Activated CD4-positive, alpha-beta T cell treated with anti-CD3 and anti-CD28 coated beads for 1 hour (primary cell): ENCODE measurements at regions not wholly inside any gene's neighbourhood (a gene's known extent, or its start where the extent isn't known, plus 50 kb on each side); places are given as distances from the start of the nearest gene placed in this dataset.
"Not testable (repeated sequence)": the region's sequence is repeated elsewhere in the genome, so short reads cannot be mapped to it uniquely, and the experiment has no call there.

ENCODE experiments used
- DNase-seq: peaks from one replicate; pipeline ENCODE4 v3.0.0-alpha.2; 2020

DNA sequence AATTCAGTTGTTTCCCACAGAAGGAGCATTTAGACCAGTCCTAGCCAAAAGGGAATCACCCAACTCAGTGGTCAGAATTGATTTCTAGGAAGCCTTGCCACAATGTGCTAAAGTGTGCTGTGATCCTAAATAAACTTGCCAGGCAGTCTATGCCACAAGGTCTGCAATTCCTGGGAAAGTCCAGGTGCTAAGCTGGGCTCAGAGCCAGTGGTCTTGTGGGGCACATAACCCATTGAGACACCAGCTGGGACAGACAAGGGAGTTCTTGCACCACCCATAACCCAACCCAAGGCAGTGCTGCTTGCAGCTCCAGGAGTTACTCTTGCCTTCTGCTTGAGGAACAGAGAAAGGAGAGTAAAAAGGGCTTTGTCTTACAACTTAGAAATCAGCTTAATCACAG, 489.5 kb upstream of the SPRY2 start:
- DNase-seq: no peak

DNA sequence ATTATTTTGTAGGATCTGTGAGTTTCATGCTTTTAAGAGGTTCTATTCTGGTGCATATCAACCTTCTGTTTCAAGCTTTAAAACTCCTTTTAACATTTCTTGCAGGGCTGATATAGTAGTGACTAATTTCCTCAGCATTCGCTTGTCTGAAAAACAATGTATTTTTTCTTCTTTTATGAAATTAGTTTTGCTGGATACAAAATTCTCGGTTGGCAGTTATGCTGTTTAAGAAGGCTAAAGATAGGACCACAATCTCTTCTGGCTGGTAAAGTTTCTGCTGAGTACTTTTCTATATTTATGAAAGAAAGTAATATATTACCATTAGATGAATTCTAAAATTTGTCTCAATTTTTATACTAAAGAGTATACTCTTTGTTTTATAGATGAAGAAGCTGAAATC, 487.8 kb upstream of the SPRY2 start:
- DNase-seq: no peak

DNA sequence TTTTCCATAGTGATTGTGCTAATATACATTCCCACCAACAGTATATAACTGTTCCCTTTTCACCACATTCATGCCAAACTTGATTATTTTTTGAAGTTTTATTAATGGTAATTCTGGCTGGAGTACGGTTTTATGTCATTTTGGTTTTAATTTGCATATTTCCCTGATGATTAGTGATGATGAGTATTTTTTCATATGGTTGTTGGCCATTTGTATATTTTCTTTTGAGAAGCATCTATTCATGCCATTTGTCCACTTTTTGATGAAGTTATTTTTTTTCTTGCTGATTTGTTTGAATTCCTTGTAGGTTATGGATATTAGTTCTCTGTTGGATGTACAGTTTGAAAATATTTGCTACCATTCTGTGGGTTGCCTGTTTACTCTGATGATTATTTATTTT, 484.4 kb upstream of the SPRY2 start:
- DNase-seq: no peak

DNA sequence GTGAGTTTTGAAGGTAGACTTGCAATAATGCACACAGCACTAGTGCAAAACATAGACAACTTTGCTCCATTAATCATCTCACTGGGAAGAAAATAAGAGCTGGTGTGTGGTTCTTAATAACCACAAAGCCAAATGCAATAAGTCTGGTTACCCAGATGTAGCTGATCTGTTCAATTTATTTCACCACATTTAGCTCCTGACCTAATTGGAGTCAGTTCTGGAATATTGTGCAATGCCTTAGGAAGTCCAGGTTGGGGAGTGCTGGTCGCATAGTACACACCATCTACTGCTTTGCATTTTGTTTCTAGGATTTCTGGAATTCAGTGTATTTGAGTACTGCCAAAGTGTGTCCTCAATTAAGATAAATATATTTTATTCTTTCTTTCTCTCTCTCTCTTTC, 483.3 kb upstream of the SPRY2 start:
- no peak for DNase-seq

DNA sequence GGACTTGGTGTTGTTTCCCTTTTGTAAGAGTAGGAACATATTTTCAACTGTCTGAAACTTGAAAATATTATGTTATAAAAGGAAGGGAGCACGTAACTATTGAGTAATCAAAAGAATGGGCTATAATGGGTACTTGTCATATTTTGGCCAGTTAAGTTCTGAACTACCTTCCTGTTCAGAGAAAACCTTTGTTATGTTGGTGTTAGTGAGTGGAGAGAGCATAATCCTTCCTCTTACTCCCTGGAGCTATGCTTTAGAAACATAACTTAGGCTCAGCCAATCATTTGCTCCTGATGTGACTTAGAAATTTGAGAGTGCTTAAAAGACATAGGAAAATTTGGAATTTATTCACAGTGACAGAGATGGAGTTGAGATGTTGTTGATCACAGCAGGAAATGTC, 482.5 kb upstream of the SPRY2 start:
- no peak for DNase-seq

DNA sequence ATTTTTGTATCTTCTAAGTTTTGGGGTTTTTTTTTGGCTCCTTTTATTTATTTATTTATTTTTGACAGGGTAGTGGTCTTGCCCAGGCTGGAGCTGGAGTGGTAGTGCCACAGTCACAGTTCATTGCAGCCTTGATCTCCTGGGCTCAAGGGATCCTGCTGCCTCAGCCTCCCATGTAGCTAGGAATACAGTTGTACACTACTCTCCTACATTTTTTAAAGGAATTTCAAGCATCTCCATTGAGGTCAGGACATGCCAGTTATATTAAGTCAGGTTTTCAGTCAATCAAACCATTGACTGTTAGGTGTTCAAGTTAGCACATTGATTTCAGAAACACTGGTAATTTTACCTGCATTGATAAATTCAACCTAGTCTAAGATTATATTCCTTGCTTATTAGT, 480.5 kb upstream of the SPRY2 start:
- no peak for DNase-seq

DNA sequence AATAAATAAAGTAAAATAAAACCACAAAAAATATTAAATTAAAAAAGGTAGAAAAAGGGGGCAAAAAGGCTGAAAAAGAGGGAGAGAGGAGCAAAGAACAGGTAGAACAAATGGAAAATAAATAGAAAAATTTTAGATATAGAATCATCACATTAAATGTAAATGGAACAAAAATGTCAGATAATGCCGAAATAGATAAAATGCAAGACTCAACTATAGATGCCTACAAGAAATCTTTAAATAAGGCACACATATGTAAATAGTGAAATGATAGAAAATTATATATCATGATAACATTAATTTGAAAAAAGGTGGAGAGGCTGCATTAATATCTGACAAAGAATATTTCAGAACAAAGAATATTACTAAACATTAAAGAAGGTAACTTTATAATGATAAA, 477.1 kb upstream of the SPRY2 start:
- no peak for DNase-seq

DNA sequence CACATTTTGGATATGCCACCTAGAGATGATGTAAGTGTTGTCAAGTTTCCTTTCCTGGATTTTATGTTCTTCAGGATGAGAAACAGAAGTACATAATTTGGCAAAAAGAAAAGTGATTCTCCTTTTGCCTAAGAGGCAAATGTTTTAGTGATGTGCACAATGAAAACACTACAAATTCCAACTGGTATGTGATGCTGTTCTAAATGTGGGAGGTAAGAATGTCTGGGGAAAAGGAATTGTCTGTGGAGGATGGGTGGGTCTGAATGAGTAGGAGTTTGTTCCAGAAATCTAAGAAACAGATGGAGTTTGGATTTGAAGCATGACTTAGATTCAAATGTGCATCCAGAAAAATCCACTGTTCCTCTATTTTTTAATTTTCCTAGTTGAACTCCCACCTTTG, 473.6 kb upstream of the SPRY2 start:
- no peak for DNase-seq

DNA sequence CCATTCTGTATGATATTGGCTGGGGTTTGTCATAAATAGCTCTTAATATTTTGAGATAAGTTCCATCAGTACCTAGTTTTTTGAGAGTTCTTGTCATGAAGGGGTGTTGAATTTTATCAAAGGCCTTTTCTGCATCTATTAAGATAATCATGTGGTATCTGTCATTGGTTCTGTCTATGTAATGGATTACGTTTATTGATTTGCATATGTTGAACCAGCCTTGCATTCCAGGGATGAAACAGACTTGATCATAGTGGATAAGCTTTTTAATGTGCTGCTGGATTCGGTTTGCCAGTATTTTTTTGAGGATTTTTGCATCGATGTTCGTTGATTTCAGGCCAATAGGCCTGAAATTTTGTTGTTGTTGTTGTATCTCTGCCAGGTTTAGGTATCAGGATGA, 469.4 kb upstream of the SPRY2 start:
- not testable (repeated sequence) for DNase-seq

DNA sequence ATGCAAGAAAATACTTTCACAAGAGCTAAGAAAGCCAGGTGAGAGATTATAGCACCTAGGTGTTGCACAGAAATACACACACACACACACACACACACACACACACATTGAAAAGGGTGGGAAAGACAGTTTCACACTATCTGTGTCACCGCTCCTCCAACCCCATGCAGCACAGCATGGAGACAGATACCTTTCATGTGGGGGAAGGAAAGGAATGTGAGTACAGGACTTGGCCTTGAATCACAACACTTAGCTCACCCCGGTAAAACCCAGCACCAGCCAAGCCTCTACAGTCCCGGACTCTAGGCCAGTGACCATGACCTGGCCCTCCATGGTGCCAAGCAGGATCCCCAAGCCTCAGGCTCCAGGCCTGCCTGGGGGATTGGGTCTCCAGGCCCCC, 462.0 kb upstream of the SPRY2 start:
- no peak for DNase-seq

DNA sequence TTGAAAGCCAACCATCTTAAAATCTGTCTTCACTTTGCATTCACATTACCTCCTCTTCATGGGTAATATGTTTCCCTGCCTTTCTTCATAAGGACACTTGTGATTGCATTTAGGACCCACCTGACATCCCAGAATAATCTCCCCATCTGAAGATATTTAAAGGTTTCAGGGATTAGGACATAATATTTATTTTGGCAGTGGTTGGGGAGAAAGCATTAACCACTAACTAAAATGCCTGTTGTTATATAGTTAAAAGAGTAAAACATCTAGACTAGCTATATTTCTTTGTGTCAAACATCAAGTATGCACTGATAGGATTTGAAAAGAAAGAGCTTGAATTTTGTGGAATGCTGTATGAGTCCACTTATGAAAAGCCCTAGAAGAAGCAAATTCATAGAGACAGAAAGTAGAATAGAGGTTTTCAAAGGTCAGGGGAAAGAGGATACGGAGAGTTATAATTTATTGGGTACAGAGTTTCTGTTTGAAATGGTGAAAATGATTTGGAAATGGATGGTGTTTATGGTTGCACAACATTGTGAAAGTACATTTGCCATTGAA, 457.7 kb upstream of the SPRY2 start:
- DNase-seq: no peak

DNA sequence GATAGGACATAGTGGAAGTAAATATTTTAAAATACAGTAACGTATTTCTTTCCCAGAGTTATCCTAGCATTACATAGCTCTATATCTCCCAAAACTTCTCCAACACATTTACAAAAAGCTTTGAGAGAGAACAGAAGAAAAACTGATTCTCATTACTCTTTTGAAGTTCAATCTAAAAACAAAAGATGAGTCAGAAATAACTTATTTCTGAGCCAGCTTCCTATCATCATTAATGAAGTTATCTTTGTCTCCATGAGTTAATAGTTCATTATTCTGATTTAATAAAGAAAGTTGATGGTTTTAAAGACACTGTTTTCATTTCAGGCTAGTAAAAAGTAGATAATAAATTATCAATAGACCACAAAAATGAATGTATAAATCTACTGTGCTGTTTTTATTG, 446.7 kb upstream of the SPRY2 start:
- no peak for DNase-seq

DNA sequence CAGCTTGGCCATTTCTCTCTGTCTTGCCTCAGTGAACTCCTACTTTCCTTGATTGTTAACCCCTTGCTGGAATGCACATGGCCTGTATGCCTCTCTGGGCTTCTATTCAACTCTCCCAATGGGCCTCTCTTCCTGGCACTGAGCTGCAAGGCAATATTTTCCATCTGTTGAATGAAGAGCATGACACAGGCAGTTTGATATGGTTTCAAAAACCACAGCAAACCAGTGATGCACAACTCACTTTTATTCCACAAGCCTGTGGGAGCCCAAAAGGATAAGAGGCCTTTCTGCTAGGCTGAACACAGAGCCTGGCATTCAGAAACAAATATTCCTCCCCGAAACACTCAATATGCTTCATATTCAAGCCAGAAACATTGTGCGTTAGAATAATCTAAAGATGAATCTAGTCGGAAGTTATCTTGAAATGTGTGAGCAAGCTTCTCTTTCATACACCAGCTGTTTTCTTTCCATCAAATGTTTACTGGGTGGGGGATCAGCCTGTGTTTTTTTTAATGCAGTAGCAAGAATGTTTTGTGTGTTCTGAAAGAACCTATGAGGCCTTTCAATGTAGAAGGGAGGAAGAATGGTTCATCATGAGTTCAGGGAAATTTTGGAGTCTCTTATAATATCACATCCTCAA, 443.1 kb upstream of the SPRY2 start:
- DNase-seq: no peak

DNA sequence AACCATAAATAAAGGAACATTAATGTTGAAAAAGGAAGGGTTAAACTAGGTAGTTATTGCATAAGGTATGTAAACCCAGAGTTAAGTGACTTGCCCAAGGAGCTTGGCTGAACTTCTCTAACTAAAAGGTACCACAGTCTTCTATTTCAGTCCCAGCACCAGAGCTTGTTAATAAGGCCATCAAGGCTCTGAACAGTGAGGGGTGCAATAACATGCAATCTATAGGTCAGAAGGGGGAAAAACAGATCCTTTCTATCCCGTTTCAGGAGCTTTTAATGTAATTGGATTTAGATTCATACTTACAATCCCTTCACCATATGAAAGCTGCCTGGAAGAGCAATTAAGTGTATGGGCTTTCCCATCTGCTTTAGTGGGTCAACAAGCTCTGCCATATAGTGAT, 441.5 kb upstream of the SPRY2 start:
- DNase-seq: no peak

DNA sequence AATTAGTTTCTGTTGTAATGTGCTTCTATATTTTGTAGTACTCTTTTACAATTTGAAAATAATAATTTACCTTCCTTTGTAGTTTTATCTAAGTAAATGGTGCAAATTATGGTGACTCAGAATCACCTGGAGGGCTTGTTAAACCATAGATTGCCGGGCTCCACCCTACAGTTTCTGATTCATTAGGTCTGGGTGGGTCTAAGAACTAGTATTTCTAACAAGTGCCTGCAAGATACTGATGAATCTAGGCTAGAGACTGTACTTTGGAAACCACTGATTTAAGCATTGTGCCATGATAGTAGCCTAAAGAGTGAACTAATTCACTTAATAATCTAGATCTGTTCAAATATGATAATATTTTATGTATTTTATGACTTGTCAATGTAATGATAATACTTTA, 437.4 kb upstream of the SPRY2 start:
- no peak for DNase-seq

DNA sequence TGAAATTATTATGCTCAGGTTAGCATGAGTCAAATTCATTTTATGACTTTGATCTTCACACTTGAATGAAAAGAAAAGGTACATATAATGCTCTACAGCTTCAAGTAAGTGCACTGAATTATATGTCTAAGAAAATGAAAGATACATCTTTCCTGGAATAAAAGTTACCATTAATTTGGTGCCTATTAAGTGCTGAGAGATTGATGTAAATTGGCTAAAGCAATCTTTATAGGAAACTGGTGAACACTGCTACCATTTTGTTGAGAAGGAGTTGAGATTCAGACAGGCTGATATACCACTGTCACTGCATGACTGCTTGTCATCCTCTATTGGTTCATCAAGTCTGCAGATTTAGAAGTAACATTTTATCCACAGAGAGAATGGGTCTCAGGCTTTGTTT, 416.8 kb upstream of the SPRY2 start:
- DNase-seq: no peak

DNA sequence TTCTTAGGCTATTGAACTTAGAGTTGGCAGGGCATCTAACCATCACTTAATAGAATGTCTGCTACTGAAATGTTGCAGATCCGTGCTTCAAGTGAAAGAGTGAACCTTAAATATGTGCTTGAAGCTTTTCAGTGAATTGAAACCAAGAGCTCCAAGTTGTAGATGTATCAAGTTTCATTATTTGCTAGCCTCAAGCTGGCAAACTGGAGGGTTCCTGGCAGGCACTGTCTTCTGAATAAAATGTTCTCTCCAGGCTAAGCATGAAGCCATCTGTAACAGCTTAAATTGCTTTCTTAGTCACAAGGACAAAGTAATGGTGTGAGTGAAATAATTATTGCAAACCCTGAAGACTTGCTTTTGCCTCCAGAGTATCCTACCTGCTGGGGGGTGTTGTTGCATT, 415.0 kb upstream of the SPRY2 start:
- DNase-seq: no peak

DNA sequence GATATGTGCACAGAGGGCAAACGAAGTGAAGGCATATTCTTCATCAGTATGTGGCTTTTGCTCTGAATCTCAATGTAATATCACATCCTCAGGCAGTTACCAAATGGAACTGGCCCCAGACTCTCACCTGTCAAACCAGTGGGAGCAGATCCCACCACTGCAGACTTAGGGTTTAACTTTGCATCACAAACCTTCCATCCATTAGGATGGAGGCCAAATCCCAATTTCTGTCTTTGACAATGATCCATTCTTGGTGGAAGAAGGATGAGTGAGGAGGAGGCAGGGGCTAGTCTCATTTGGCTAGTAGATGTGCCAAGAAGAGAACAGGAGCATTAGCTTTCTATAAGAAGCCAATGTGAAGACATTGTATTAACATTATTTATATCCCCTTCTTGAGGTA, 413.5 kb upstream of the SPRY2 start:
- DNase-seq: no peak

DNA sequence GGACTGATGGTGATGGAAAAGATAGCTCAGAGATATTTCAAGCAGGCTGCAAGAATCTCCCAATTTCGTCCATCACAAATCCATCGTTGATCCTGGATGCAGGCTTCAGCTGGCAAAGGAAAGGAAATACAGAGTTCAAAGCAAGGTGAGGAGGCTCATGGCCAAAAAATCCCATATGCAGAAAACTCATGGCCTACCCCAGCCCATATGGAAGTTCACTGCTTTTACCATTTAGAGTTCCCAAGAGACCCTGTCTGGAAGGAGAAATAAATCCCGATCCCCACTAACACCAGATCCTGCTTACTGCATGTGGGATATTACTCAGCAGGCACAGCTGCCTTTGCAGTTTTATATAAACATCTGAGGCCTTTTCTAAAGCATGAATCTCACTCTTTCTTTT, 412.9 kb upstream of the SPRY2 start:
- DNase-seq: no peak

DNA sequence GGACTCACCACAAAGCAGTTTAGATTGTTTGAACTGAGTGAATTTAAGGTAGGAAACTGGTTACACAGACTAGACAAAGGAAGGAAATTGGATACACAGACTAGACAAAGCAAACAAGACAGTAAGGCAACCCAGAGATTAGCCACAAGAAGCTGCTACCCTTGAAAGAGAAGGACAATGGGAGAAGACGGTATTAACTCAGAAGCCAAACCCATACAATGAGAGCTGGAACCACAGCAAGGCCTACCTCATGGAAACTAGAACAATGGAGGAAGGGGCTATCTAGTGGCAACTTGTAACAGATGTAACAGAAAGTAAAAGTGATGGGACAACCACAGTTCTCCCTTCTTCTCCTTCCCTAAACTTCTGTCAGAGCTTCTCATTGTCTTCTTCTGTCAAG, 410.9 kb upstream of the SPRY2 start:
- no peak for DNase-seq

DNA sequence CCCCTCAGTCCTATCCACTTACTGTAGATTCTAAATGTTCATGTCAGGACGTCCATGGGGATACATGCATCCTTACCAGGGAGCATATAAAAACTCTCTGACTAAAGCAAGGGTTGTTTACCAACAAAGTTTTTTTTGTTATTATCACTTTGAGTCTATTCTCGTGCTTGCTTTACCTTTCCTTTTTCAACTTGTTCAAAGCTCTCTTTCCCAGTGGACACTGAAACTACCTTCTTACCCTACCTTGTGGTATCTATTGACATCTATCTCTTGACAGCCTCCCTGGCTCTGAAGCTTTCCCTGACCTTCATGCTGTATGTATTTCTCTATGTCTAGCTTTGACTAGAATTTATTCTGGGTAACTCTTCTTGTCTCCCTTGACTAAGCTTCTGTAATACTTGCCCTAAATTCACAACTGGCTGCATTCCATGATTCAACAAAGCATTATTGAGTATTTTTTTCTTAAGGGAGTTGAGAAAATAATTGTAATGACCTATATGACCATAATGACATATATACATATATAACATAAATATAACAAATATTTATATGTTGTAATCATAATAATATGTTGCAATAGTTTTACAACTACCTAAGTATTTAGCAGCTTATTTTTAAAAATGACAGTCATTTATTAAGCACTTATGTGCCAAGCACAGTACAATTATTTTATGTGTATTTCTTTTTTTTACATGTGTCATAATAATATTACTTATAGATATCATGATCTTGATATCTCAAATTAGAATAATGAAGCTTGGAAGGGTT, 403.4 kb upstream of the SPRY2 start:
- DNase-seq: no peak

DNA sequence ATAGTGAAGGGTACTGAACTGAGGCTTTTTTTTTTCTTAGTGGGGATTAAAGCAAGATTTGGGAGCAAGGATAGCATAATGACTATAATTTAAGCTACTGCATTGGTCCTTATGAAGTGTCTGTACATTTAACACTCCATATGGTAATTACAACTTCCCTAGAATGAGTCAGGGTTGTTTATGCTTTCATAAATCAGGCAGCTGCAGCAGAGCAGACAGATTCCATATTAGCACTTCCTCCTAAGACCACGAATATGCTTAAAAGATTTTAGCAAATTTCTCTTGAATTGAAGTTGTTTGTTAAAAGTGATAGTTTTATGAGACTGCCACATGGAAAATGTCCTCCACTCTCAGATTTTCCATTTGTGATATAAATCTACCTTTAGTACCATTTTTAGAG, 401.1 kb upstream of the SPRY2 start:
- DNase-seq: no peak

DNA sequence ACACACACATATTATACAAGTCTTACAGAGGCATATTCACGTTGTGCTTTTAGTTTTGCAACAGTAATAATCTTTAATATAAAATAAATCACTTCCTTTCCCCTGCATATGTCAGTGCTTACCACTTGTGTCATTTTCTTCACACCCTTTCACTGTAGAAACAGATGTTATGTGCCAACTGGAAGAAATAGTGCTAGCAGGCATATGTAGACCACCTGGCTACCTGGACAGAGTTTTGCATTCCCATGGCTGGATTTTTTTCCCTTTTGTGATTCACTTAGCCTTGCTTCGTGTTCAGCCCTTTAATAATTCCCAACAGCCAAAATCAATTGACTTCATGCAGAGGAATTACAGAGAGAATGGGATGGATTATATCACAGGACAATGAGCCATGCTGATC, 399.1 kb upstream of the SPRY2 start:
- DNase-seq: no peak

DNA sequence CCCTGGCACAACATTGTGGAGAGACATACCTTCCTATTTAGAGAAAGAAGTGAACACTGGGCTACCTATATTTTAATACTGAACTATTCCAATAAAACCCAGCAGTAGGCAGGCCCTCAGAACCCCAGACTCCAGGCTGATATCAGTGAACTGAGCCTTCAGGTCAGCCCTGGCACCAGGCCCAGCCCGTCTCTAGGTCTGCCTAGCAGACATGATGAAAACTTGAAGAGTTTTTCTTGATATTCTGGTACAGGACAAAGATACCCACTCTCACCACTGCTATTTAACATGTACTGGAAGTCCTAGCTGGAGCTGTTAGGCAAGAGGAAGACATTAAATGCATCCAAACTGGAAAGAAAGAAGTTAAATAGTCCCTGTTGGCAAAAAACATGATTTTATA, 396.6 kb upstream of the SPRY2 start:
- no peak for DNase-seq
